H1 (cell line): ENCODE measurements at regions not wholly inside any gene's neighbourhood (a gene's known extent, or its start where the extent isn't known, plus 50 kb on each side); places are given as distances from the start of the nearest gene placed in this dataset.

Experiments used
- CTCF ChIA-PET: fragments of 300-600 bp; sonication (Branson Sonifier 250); formaldehyde crosslinking; loops from one replicate; lab custom pipeline; 2021; ENCODE audit not compliant: partially characterized antibody; lab: Charles Lee
- POLR2A ChIA-PET: fragments of 300-600 bp; sonication (Branson Sonifier 250); formaldehyde crosslinking; loops from one replicate; lab custom pipeline; 2021; ENCODE audit warnings: inconsistent platforms; ENCODE audit not compliant: partially characterized antibody; lab: Charles Lee
- DNase-seq, 2 experiments: peaks; one replicate each; pipeline versions ENCODE4 v3.0.0 to v3.0.0-alpha.2; 2010 to 2022; ENCODE audit warnings: low spot score in 2 of 2, low read depth in 1 of 2, mixed read lengths in 1 of 2
- FAIRE-seq: peaks from 2 replicates; lab custom pipeline; 2011; peaks lifted over from hg19 to GRCh38; lab: Jason Lieb, UNC
- H2AFZ ChIP-seq: 2 replicates; pipeline ENCODE4 v1.8.1; 2012; ENCODE audit warnings: low read length, inconsistent platforms
- H2AK5ac ChIP-seq: 2 replicates; pipeline ENCODE4 v1.6.1; 2013; ENCODE audit warnings: low read depth, low read length
- H2BK120ac ChIP-seq: replicated peaks from 2 replicates; pipeline ENCODE3; 2013; ENCODE audit warnings: low read depth, low read length, inconsistent platforms
- H2BK12ac ChIP-seq: 2 replicates; pipeline ENCODE4 v1.6.1; 2013; ENCODE audit warnings: low read depth, low read length
- H2BK15ac ChIP-seq: 2 replicates; pipeline ENCODE4 v1.6.1; 2013; ENCODE audit warnings: low read length
- H2BK20ac ChIP-seq: 2 replicates; pipeline ENCODE4 v1.6.1; 2013; ENCODE audit warnings: low read length
- H2BK5ac ChIP-seq: 2 replicates; pipeline ENCODE4 v1.6.1; 2013; ENCODE audit warnings: low read depth, low read length
- H3K14ac ChIP-seq: 2 replicates; pipeline ENCODE4 v1.6.1; 2013; ENCODE audit warnings: inconsistent platforms; ENCODE audit not compliant: insufficient read length
- H3K18ac ChIP-seq: 2 replicates; pipeline ENCODE4 v1.6.1; 2013; ENCODE audit warnings: low read length; ENCODE audit errors: extremely low read depth
- H3K23ac ChIP-seq: 2 replicates; pipeline ENCODE4 v1.6.1; 2013; ENCODE audit warnings: inconsistent platforms; ENCODE audit not compliant: insufficient read length
- H3K23me2 ChIP-seq: 2 replicates; pipeline ENCODE4 v1.6.1; 2013; ENCODE audit warnings: low read depth, low read length
- H3K27ac ChIP-seq: 2 replicates; pipeline ENCODE4 v1.6.1; 2011; ENCODE audit warnings: low read depth, low read length, inconsistent platforms
- H3K27me3 ChIP-seq, 4 experiments: replicated peaks in 1 of 4; 1 replicate in 1 of 4; 2 replicates in 3 of 4; pipeline versions ENCODE4 v1.6.1 to v1.8.1; 2011 to 2013; ENCODE audit warnings: low read length in 3 of 4, mild to moderate bottlenecking in 3 of 4, inconsistent platforms in 2 of 4, mixed read lengths in 2 of 4, moderate library complexity in 1 of 4; ENCODE audit not compliant: control insufficient read depth in 3 of 4, insufficient read depth in 3 of 4; ENCODE audit errors: extremely low read depth in 1 of 4
- H3K36me3 ChIP-seq, 4 experiments: 2 replicates each; pipeline versions ENCODE4 v1.6.1 to v1.8.1; 2011 to 2013; ENCODE audit warnings: mild to moderate bottlenecking in 4 of 4, low read length in 3 of 4, moderate library complexity in 2 of 4, control low read depth in 1 of 4, inconsistent platforms in 1 of 4; ENCODE audit not compliant: insufficient read depth in 4 of 4, control insufficient read depth in 2 of 4
- H3K4ac ChIP-seq: replicated peaks from 2 replicates; pipeline ENCODE3; 2013; ENCODE audit warnings: low read length, low read depth, mixed read lengths, inconsistent platforms; ENCODE audit not compliant: insufficient read length
- H3K4me1 ChIP-seq, 4 experiments: replicated peaks in 1 of 4; 1 replicate in 1 of 4; 2 replicates in 3 of 4; pipeline versions ENCODE4 v1.6.1 to v1.8.1; 2011 to 2013; ENCODE audit warnings: low read length in 3 of 4, inconsistent platforms in 2 of 4, mixed read lengths in 1 of 4; ENCODE audit not compliant: insufficient read depth in 4 of 4, control insufficient read depth in 3 of 4
- H3K4me2 ChIP-seq, 2 experiments: 2 replicates each; pipeline versions ENCODE4 v1.6.1 to v1.8.1; 2011 to 2013; ENCODE audit warnings: low read depth in 2 of 2, low read length in 2 of 2, control low read depth in 1 of 2, inconsistent platforms in 1 of 2, mild to moderate bottlenecking in 1 of 2; ENCODE audit not compliant: insufficient read depth in 1 of 2
- H3K4me3 ChIP-seq, 4 experiments: fragments of 200-600, 300-600 bp in 1 of 4; sonication (generic), shearing (Covaris generic), sonication (Bioruptor Twin) in 1 of 4; 2 replicates each; pipeline versions ENCODE4 v1.5.1 to v1.8.1; 2011 to 2016; ENCODE audit warnings: low read length in 4 of 4, low read depth in 3 of 4, control low read depth in 2 of 4, inconsistent platforms in 2 of 4, mild to moderate bottlenecking in 2 of 4, mixed read lengths in 1 of 4, moderate library complexity in 1 of 4; ENCODE audit not compliant: insufficient read depth in 2 of 4; ENCODE audit errors: extremely low read depth in 1 of 4
- H3K56ac ChIP-seq: replicated peaks from 2 replicates; pipeline ENCODE3; 2013; ENCODE audit warnings: low read depth, mild to moderate bottlenecking, mixed read lengths, low read length, inconsistent platforms; ENCODE audit not compliant: insufficient read length
- H3K79me1 ChIP-seq: 2 replicates; pipeline ENCODE4 v1.6.1; 2013; ENCODE audit warnings: low read depth, low read length, control low read depth
- H3K79me2 ChIP-seq, 2 experiments: 2 replicates each; pipeline versions ENCODE4 v1.6.1 to v1.8.1; 2012 to 2013; ENCODE audit warnings: low read length in 2 of 2, mild to moderate bottlenecking in 2 of 2, inconsistent platforms in 1 of 2; ENCODE audit not compliant: insufficient read depth in 2 of 2, control insufficient read depth in 1 of 2
- H3K9ac ChIP-seq, 4 experiments: replicated peaks in 1 of 4; 1 replicate in 1 of 4; 2 replicates in 3 of 4; pipeline versions ENCODE4 v1.6.1 to v1.8.1; 2011 to 2013; ENCODE audit warnings: low read depth in 3 of 4, low read length in 3 of 4, control low read depth in 2 of 4, mild to moderate bottlenecking in 2 of 4, moderate library complexity in 2 of 4, inconsistent platforms in 1 of 4; ENCODE audit errors: extremely low read depth in 1 of 4
- H3K9me3 ChIP-seq, 2 experiments: 2 replicates each; pipeline versions ENCODE4 v1.6.1 to v1.8.1; 2012 to 2013; ENCODE audit warnings: mild to moderate bottlenecking in 2 of 2, moderate library complexity in 2 of 2, control low read depth in 1 of 2, inconsistent platforms in 1 of 2, low read depth in 1 of 2, low read length in 1 of 2, mixed read lengths in 1 of 2; ENCODE audit not compliant: insufficient read depth in 2 of 2
- H4K20me1 ChIP-seq, 2 experiments: replicated peaks in 1 of 2; 2 replicates each; pipeline versions ENCODE3 to v1.8.1; 2011 to 2013; ENCODE audit warnings: inconsistent platforms in 2 of 2, low read length in 2 of 2, mild to moderate bottlenecking in 1 of 2; ENCODE audit not compliant: insufficient read depth in 2 of 2, control insufficient read depth in 1 of 2
- H4K5ac ChIP-seq: 2 replicates; pipeline ENCODE4 v1.6.1; 2013; ENCODE audit warnings: low read length, low read depth, mixed read lengths, inconsistent platforms; ENCODE audit not compliant: insufficient read length
- H4K8ac ChIP-seq: 2 replicates; pipeline ENCODE4 v1.8.0; 2013; ENCODE audit warnings: mild to moderate bottlenecking, moderate library complexity, low read length, inconsistent platforms; ENCODE audit not compliant: insufficient read depth; ENCODE audit errors: extremely low read depth
- H4K91ac ChIP-seq: replicated peaks from 2 replicates; pipeline ENCODE3; 2013; ENCODE audit warnings: low read length, mixed read lengths, inconsistent platforms; ENCODE audit not compliant: insufficient read length
- CBX8 ChIP-seq: fragments of 300-800, 300-1000 bp; sonication (generic); IDR thresholded peaks from 2 replicates; pipeline ENCODE4 v1.7.1; 2016; ENCODE audit warnings: low read depth, low read length, borderline replicate concordance
- whole genome bisulfite sequencing, 2 experiments: shearing (Covaris generic) in 1 of 2; methylation state at CpG; one replicate each; pipeline versions ENCODE4 v1.1.6 to v1.1.7; 2013 to 2015; ENCODE audit warnings: low lambda C conversion rate in 2 of 2, mixed read lengths in 2 of 2, inconsistent platforms in 1 of 2, low coverage in 1 of 2, missing lambda C conversion rate in 1 of 2; ENCODE audit not compliant: insufficient replicate concordance in 2 of 2, insufficient coverage in 1 of 2, insufficient read length in 1 of 2; ENCODE audit errors: extremely low coverage in 1 of 2, missing lambda C conversion rate in 1 of 2; 5-methylcytosine and 5-hydroxymethylcytosine counted together

DNA sequence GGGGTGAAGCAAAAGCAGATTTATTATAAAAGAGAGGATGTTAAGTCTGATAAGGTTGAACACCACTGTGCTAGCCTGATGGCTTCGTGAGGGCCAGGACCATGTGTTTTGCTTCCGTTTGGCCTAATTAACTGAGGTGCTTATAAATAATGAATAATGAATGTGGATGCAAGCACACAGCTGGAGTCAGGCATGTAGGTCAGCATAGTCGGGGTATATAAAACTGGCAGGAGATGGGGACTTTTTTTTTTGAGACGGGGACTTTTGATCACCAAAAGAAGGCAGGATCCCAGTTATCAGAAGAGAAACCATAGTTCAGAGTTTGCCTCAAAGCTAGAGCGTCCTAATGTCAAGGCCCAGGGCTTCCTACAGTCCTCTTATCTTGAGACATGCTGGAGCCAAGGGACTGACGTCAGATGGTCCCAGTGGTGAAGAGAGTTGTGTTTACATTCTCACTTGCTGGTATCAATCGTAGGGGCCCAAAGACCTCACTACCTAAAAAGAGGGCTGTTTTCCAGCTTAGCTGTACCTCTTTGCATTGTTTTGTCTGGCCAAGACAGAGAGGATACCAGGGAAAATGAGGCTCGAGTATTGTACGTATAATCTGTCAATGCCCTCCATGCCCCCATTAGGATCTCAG lies 50.4 kb downstream of the RTL9 start:
- H2BK5ac ChIP-seq, result no peak overlapping the region
- H2AK5ac ChIP-seq, result no peak overlapping the region
- no peak for DNase-seq
- no peak overlapping the region for H4K91ac ChIP-seq
- no peak overlapping the region for H4K5ac ChIP-seq
- no peak overlapping the region for H3K14ac ChIP-seq
- H3K9me3 ChIP-seq, result no peaks in the 10 kb centered on the region
- CTCF ChIA-PET, result interaction anchor here (0.7 to 22.7 kb wide), 17 partner anchors 12 to 518 kb away, joined by 3 to 742 read pairs (median 5); no protein-coding TSS in a partner anchor
- H3K23ac ChIP-seq, result no peak overlapping the region
- no peak for FAIRE-seq
- no peak overlapping the region for H3K4ac ChIP-seq
- H2BK120ac ChIP-seq, result no peak overlapping the region
- no peaks in the 10 kb centered on the region for H3K27me3 ChIP-seq
- no peak overlapping the region for H3K9ac ChIP-seq
- 79% methylated on average over 6 of the region's 9 CpGs; no CpG with 5 or more reads in 1 of the 2 experiments for WGBS, 2 experiments
- H3K23me2 ChIP-seq, result no peaks in the 10 kb centered on the region
- no peak overlapping the region for H2AFZ ChIP-seq
- H3K36me3 ChIP-seq, result no peaks in the 10 kb centered on the region
- H3K56ac ChIP-seq, result no peak overlapping the region
- H3K79me2 ChIP-seq, result no peaks in the 10 kb centered on the region
- H3K4me2 ChIP-seq, result no peak overlapping the region
- no peaks in the 10 kb centered on the region for H4K20me1 ChIP-seq
- no peak overlapping the region for H2BK15ac ChIP-seq
- H2BK20ac ChIP-seq, result no peak overlapping the region
- no peak overlapping the region for H2BK12ac ChIP-seq
- no peak overlapping the region for H3K18ac ChIP-seq
- H3K27ac ChIP-seq, result no peak overlapping the region
- POLR2A ChIA-PET, result no interaction called here
- no peak overlapping the region for H4K8ac ChIP-seq
- no peaks in the 10 kb centered on the region for H3K79me1 ChIP-seq
- no peak overlapping the region for H3K4me3 ChIP-seq
- H3K4me1 ChIP-seq, result no peaks in the 10 kb centered on the region
- TF ChIP-seq CBX8, result no peak
